Nucleus accumbens (tissue), 56 donors: ENCODE measurements at regions not wholly inside any gene's neighbourhood (a gene's known extent, or its start where the extent isn't known, plus 50 kb on each side); places are given as distances from the start of the nearest gene placed in this dataset.

Experiments
- DNase-seq, 56 donors: peaks; one replicate each; lab custom pipeline; 2025; lab: John Stamatoyannopoulos, UW

DNA sequence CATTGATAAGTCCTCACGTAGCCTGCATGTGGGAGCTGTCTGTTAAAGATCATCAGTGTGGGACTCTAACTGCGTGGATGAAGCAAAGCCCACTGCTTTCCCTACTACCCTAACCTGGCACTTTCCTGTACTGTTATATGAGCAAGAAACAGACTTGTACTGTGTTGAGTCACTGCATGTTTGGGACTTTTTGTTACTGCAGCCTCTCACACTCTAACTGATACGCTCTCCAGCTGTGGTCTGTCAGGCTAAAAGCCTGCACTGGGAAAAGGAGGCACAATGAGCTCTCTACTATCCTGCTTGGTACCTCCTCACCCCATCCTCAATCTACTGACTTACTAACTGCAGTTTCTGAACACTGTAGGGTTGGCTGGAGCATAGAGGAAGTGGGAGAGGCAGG, 93.7 kb upstream of the PLET1 start:
- no peak for DNase-seq

- peak in 2 of 56 donors; percentile 3 to 6 for DNase-seq
These were observed 95.1 kb upstream of the PLET1 start for GRCh38 chr11:112355726-112356125.

DNA sequence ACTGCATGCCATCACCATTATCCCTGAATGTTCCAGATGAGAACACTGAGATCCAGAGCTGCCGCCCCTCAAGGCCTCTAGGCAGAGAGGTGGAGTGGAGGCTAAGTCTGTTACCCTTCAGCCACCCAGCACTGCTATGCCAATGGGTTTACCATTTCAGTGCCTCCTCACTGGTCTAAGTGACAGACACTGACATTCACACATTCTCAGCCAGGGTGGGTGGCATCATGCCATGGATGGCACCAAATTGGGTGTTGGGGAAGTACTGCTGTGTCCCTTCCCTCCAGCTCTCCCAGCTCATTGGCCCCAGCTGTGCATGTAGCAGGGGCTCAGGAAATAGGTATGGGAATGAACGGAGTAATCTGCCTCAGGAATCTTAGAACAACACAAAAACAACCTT, 96.8 kb upstream of the PLET1 start:
- no peak for DNase-seq

DNA sequence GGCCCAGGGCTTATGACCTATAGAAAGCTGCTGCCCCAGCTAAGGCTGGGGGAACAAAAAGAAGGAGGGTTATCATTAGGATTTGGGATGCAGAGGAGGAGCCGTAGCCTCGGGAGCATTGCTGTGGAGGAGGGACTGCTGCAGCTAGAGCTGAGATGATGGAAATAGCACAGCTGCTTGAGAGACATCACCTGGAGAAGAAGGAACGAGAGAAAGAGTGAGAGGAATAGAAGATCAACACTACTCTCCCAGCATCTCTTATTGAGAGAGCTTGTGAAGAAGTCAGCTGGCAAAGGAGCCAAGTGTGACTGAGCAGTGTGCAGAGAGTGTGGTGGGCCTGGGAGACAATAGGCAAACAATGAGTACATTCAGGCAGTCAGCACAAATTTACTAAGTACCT, 100.7 kb upstream of the PLET1 start:
- peak in 2 of 56 donors; percentile 3 to 6 for DNase-seq

DNA sequence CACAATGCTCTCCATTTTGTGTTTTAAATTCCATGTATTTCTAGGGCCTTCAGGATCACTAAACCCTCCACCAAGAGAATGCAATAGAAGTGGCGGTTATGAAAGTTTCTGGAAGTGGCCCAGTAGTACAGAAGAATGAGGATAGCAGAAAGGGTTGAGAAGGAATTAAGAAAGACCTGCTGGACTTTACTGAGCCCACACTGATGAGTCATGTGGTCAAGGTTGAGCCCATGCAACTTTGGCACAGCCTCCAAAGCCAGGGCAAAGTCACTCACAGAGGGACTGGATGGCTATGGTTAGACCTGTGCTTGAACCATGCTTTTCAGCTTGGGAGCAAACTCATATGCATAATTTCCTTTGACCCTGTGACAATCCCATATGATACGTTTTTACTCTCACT, 102.9 kb upstream of the PLET1 start:
- DNase-seq: no peak

- DNase-seq: no peak
These were observed 104.4 kb upstream of the PLET1 start for GRCh38 chr11:112364962-112365481.

GRCh38 chr11:112366012-112366411, 105.4 kb upstream of the PLET1 start:
- DNase-seq: no peak

DNA sequence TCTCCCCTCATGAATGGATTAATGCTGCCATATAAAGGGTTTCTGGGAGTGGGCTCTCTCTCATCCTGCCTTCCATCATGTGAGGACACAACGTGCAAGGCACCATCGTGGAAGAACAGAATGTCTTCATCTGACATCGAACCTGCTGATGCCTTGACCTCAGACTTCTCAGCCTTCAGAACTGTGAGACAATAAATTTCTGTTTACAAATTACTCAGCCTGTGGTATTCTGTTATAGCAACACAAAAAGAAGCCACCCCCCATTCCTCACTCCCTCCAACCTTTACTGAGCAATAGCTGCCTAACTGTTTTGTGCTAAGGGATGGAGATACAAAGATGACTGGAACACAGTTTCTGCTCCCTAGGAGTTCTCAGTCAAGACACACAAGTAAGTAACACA, 106.1 kb upstream of the PLET1 start:
- no peak for DNase-seq

DNA sequence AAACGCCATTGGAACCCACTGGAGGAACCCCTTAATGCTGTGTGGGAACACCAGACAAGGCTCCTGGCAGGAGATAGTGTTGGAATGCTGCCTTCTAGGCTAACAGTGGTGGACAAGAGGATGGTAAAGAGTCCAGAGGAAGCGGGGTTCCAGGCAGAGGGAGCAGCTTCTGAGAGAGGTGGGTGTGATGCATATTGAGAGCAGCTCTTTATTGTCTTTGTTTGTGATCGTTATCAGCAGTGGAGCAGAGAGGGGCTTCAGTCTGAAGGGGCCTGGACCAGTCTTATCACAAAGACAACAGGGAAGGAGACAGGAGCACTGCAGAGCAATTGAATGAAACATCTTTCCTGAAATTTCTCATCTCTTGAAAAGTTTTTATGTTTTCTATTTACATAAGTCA, 106.8 kb upstream of the PLET1 start:
- DNase-seq: no peak

- DNase-seq: no peak
These were observed 107.2 kb upstream of the PLET1 start for GRCh38 chr11:112367895-112368294.

DNA sequence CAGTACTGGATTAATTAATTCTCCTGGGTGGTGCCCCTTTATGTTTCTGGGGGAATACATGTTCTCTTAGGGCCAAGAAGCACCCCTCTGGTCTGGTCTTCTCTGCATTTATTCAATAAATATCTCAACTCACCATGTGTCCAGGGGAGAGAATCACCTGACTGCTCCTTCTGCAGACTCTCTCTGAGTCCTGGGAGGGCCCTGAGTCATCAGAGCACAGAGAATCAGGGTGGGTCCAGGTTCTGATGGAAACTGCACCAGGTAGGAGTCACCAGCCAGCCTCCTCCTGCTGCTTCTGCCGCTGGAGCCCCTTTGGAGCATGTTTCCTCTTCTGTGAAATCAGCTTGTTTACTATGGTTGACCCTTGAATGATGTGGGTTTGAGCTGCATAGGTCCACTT, 107.7 kb upstream of the PLET1 start:
- DNase-seq: no peak

GRCh38 chr11:112369374-112369773, 108.7 kb upstream of the PLET1 start:
- DNase-seq: no peak

DNA sequence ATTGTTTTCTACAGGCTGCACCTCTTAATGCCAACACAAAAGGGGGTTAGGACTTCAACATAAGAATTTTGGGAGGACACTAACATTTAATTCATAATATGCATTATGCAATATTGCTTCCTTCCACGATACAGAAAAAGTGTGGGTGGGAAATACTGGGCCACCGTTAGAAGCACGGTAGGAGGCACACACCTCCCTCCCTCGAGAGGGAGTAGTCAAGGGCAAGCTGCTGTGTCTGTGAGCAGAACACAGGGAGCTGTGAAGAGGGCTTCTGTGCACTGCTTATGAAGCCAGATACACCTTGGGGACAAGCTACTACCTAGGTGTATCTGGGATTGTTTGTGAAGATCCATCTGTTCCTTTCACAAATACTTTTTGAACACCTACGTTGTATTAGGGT, 109.3 kb upstream of the PLET1 start:
- no peak for DNase-seq

DNA sequence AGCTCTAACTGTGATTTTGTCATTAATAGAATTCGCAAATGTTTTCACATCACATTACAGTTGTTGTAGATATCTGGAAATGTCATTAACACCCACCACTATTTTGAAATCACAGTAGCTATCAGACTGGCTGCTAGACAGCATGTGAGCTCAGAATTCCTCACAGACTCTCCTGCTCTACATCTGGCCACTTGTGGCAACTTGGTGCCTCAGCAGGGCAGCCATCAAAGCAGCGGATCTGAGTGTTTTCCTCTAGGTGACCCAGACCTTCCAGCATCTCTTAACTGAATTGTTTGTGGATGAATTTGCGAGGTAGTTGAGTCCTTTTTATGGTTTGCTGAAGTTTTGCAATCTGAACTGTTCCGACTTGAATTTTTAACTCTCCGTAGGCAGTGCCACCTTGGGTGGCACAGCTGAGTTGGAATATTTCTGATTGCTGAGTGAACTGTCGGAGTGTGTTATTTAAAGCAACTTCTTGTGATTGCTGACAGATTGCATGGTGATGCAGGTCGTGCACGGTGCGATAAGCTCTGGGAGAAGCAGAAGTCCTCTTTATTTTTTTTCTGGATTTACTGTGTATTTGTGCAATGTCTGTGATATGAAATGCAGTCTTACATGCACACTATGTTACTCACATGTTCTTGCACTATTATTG, 114.0 kb upstream of the PLET1 start:
- DNase-seq: peak in 8 of 56 donors; percentile 5 to 49 (median 18)

- no peak for DNase-seq
These were observed 117.3 kb upstream of the PLET1 start for GRCh38 chr11:112377946-112378345.

DNA sequence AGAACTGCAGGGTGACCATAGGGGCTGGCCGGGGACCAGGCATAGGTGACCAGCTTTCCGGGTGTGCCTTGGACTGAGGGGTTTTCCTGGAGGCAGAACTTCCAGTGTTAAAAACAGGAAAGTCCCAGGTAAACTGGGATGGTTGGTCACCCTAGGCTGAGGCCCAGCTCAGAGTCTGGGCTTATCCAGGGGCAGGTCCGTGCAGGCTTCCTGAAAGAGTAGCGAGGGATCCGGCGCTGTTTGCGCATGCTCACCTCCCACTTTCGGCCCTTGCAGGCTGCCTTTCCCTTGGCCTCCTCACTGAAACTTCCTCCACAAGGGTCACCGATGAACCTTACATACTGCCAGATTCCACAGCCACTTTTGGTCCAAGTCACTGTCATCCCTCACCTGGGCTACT, 119.8 kb upstream of the PLET1 start:
- no peak for DNase-seq

DNA sequence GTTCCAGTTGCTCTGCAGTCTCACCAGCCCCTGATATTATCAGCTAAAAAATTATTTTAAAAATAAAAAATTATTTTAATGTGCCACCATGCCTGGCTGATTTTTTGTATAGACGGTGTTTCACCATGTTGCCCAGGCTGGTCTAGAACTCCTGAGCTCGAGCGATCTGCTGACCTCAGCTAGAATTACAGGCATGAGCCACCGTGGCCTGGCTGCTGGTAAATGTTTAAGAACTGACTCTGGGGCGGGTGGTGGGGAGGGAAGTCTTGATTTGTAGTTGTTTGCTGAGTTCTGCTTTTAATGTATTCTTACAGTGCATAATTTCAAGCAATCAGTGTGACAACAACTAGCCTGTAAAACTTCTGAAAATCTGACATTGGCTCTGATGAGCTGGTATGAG, 120.9 kb upstream of the PLET1 start:
- DNase-seq: no peak

- DNase-seq: no peak
These were observed 121.9 kb upstream of the PLET1 start for GRCh38 chr11:112382561-112382960.

DNA sequence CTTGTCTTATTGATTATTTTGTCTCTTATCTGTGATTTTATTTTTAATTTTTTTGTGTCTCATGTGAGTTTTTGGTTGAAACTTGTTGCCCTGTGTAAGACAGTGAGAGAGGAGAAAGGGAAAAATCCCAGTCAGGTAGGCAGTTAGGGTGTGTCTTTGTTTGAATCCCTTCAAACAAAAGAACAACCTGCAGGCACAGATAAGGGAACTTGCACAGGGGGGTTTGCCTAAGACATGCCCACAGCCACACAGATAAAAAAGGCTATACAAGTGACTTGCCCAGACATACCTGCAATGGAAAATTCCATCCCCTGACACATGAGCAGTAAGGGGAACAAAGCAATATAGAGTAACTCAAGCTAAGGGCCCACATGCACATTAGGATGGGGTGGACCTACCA, 127.8 kb upstream of the PLET1 start:
- no peak for DNase-seq

- no peak for DNase-seq
These were observed 130.4 kb upstream of the PLET1 start for GRCh38 chr11:112391086-112391485.

DNA sequence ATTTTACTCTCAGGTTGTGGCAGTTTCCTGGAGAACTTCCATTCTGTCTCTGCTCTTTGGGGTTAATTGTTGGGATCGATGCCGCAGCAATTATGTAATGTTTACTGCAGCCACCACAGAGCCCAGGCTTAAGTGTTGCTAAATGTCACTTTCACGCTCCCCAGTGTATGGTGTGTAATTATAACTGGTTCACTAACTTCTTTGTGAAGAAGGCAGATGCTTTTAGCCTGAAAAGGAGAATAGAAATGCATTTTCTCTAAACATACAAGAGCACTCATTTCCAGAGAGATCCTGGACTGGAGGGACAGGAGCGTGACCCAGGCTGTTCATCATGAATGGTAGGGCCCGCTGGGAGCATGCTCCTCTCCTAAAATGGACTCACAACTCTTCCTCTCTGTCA, 132.2 kb upstream of the PLET1 start:
- DNase-seq: no peak

GRCh38 chr11:112394304-112394703, 133.6 kb upstream of the PLET1 start:
- no peak for DNase-seq

GRCh38 chr11:112396076-112396475, 135.4 kb upstream of the PLET1 start:
- no peak for DNase-seq
